ENCODE measurements at regions not wholly inside any gene's neighbourhood (a gene's known extent, or its start where the extent isn't known, plus 50 kb on each side); places are given as distances from the start of the nearest gene placed in this dataset.

GRCh38 chr13:84528408-84529070, 646.3 kb upstream of the SLITRK1 start:
- Histone ChIP-seq H3K27me3 (no peaks in the 10 kb centered on the region), H3K4me3 (no peak overlapping the region), H3K36me3 (no peaks in the 10 kb centered on the region), H3K27ac (no peak overlapping the region), H3K4me1 (no peaks in the 10 kb centered on the region), H3K9me3 (no peaks in the 10 kb centered on the region)
- no peak for ATAC-seq
- TF ChIP-seq CTCF (IDR thresholded peaks at IDR 0.05): no peak
- intact Hi-C loops (cut with DNase I): no loop called here
- no peak for DNase-seq
- 82 to 83% methylated on average over 3 of the region's 3 CpGs for WGBS, 2 donors

- Histone ChIP-seq H3K4me1 (no peaks in the 10 kb centered on the region), H3K27me3 (no peaks in the 10 kb centered on the region), H3K4me3 (no peak overlapping the region), H3K9me3 (no peaks in the 10 kb centered on the region), H3K36me3 (no peaks in the 10 kb centered on the region), H3K27ac (no peak overlapping the region)
- DNase-seq: no peak
- intact Hi-C loops (cut with DNase I): no loop called here
- no peak for ATAC-seq
- no peak for TF ChIP-seq CTCF (IDR thresholded peaks at IDR 0.05)
Measured at GRCh38 chr13:84525865-84526264, 643.6 kb upstream of the SLITRK1 start.

- intact Hi-C loops (cut with DNase I): no loop called here
- no peak overlapping the region for H3K4me3 ChIP-seq
- no peak overlapping the region for H3K27ac ChIP-seq
- ATAC-seq (no peak), DNase-seq (no peak)
- H3K4me1 ChIP-seq: no peaks in the 10 kb centered on the region
- no peak for TF ChIP-seq CTCF (IDR thresholded peaks at IDR 0.05)
- H3K36me3 ChIP-seq: no peaks in the 10 kb centered on the region
- no peaks in the 10 kb centered on the region for H3K27me3 ChIP-seq
- H3K9me3 ChIP-seq: no peaks in the 10 kb centered on the region
- WGBS, 2 donors: 63 to 64% methylated on average over 3 of the region's 3 CpGs
Measured at GRCh38 chr13:84524586-84524985, 642.3 kb upstream of the SLITRK1 start.

- Histone ChIP-seq H3K4me1 (no peaks in the 10 kb centered on the region), H3K36me3 (no peaks in the 10 kb centered on the region), H3K27ac (no peak overlapping the region), H3K4me3 (no peak overlapping the region), H3K27me3 (no peaks in the 10 kb centered on the region), H3K9me3 (peaks cover 0 to 14% (median 0%) of the 10 kb centered on the region in 11 donors)
- DNase-seq (no peak), ATAC-seq (no peak)
- intact Hi-C loops (cut with DNase I): no loop called here
- no peak for TF ChIP-seq CTCF (IDR thresholded peaks at IDR 0.05)
- WGBS, 2 donors: 47 to 59% methylated on average over 1 of the region's 1 CpG
Measured at GRCh38 chr13:84500016-84500415, 617.7 kb upstream of the SLITRK1 start.
